ENCODE measurements at regions not wholly inside any gene's neighbourhood (a gene's known extent, or its start where the extent isn't known, plus 50 kb on each side); places are given as distances from the start of the nearest gene placed in this dataset.

DNA sequence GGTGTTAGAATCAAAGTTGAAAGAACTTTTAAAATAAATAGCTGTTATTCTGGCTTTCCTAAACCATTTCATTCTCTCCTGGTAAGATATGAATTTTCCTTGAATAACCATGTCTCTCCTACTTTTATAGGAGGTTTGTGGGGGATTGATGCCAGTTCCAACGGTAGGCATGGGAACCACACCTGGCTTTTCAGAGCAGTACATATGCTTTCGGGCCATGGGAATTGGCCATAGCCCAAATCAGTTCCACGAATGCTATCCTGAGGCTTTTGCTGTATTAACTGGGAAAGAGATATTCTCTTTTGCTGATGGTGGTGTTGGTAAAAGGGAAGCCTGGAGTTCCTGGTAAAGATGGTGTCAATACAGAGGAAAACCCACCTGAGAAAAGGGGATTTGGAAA lies 396.2 kb upstream of the ZNF385D start:
- H3K4me1 ChIP-seq, result no peaks in the 10 kb centered on the region
- TF ChIP-seq POLR2A (IDR thresholded peaks at IDR 0.05) (no peak), CTCF (IDR thresholded peaks at IDR 0.05) (no peak), EP300 (IDR thresholded peaks at IDR 0.05) (no peak)
- no peaks in the 10 kb centered on the region for H3K36me3 ChIP-seq
- H3K27me3 ChIP-seq, result no peaks in the 10 kb centered on the region
- no peak overlapping the region for H3K27ac ChIP-seq
- no peaks in the 10 kb centered on the region for H3K9me3 ChIP-seq
- H3K4me3 ChIP-seq, result no peak overlapping the region
- no peak for DNase-seq (ENCODE audit: low spot score in 2 of 2)
- 84 to 88% methylated on average over 3 of the region's 3 CpGs for WGBS, 2 donors

DNA sequence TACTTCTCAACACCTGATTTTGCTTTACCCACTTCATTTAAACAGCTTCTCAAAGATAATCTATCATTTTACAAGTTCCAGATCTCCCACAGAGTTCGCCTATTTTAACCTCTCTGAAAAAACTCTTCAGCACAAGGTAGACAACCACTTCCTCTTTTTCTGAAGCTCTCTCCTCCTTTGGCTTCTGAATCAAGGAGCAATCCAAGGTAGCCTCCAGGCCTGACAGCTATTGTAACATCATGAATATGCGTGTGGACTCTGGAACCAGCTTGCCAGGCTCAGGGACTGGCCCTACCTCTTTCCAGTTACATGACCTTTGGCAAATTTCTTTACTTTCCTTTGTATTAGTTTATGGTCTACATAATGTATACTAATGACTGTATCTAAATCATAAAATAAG lies 405.9 kb upstream of the ZNF385D start:
- 83 to 91% methylated on average over 2 of the region's 2 CpGs for WGBS, 2 donors
- no peak for DNase-seq (ENCODE audit: low spot score in 2 of 2)
- no peaks in the 10 kb centered on the region for H3K36me3 ChIP-seq
- H3K9me3 ChIP-seq, result no peaks in the 10 kb centered on the region
- no peaks in the 10 kb centered on the region for H3K4me1 ChIP-seq
- no peak overlapping the region for H3K27ac ChIP-seq
- H3K4me3 ChIP-seq, result no peak overlapping the region
- TF ChIP-seq POLR2A (IDR thresholded peaks at IDR 0.05) (no peak), CTCF (IDR thresholded peaks at IDR 0.05) (no peak), EP300 (IDR thresholded peaks at IDR 0.05) (no peak)
- H3K27me3 ChIP-seq, result no peaks in the 10 kb centered on the region

GRCh38 chr3:22157848-22158247 lies 406.8 kb upstream of the ZNF385D start:
- Histone ChIP-seq H3K4me1 (no peaks in the 10 kb centered on the region), H3K9me3 (no peaks in the 10 kb centered on the region), H3K27me3 (no peaks in the 10 kb centered on the region), H3K36me3 (no peaks in the 10 kb centered on the region), H3K4me3 (no peak overlapping the region), H3K27ac (no peak overlapping the region)
- TF ChIP-seq EP300 (IDR thresholded peaks at IDR 0.05) (no peak), POLR2A (IDR thresholded peaks at IDR 0.05) (no peak), CTCF (IDR thresholded peaks at IDR 0.05) (no peak)
- 67 to 68% methylated on average over 4 of the region's 4 CpGs for WGBS, 2 donors
- DNase-seq (ENCODE audit: low spot score in 2 of 2), result no peak

DNA sequence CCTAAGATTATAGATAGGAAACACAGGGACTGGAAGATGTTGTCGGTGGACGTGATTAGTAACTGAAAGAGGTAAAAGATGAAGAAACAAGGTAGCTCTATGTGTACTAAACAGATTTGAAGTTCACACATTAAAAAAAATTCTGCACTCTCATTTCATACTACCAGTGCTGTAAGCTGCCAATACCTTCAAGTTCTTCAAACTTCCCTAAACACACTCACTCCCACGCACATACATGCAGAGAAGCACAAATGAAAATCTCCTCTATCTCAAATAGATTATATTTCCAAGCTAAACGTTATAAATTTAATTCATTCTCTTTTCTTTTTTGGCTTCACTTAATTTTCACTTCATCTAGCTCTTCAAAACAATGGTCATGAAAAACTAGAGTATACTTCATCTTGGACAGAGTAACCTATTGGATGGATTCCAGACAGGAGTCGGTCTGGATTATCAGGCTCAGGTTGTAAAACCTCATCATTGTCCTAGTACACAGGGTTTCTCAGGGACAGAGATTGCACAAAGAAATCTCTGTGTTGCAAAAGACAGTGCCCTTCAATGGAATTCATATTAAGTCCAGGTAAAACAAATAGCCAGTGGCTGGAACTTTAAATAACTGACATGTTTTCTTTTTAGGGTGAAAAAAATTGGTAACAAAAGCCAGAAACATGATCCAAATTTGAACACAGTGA lies 408.1 kb upstream of the ZNF385D start:
- TF ChIP-seq POLR2A (IDR thresholded peaks at IDR 0.05), result no peak
- TF ChIP-seq CTCF (IDR thresholded peaks at IDR 0.05), result no peak
- peak; percentile 13 to 28 for TF ChIP-seq EP300 (IDR thresholded peaks at IDR 0.05)
- Histone ChIP-seq H3K27me3 (no peaks in the 10 kb centered on the region), H3K4me3 (no peak overlapping the region), H3K27ac (no peak overlapping the region), H3K9me3 (no peaks in the 10 kb centered on the region), H3K4me1 (no peaks in the 10 kb centered on the region), H3K36me3 (no peaks in the 10 kb centered on the region)
- DNase-seq (ENCODE audit: low spot score in 2 of 2), result no peak
- WGBS, 2 donors, result 64 to 71% methylated on average over 5 of the region's 5 CpGs

- Histone ChIP-seq H3K27me3 (no peaks in the 10 kb centered on the region), H3K4me3 (no peak overlapping the region), H3K27ac (no peak overlapping the region), H3K9me3 (no peaks in the 10 kb centered on the region), H3K36me3 (no peaks in the 10 kb centered on the region), H3K4me1 (no peaks in the 10 kb centered on the region)
- no peak for DNase-seq (ENCODE audit: low spot score in 2 of 2)
- no peak for TF ChIP-seq EP300 (IDR thresholded peaks at IDR 0.05)
- TF ChIP-seq POLR2A (IDR thresholded peaks at IDR 0.05), result no peak
- TF ChIP-seq CTCF (IDR thresholded peaks at IDR 0.05), result no peak
Measured at GRCh38 chr3:22161315-22161714, 410.3 kb upstream of the ZNF385D start.
